Smooth muscle cell (in vitro differentiated cells): ENCODE measurements at regions not wholly inside any gene's neighbourhood (a gene's known extent, or its start where the extent isn't known, plus 50 kb on each side); places are given as distances from the start of the nearest gene placed in this dataset.

Experiments used
- DNase-seq: peaks from one replicate; lab custom pipeline; 2025; ENCODE audit not compliant: unreplicated experiment; lab: John Stamatoyannopoulos, UW
- H2AFZ ChIP-seq: fragments of 200-600 bp; sonication (generic); 2 replicates; pipeline ENCODE4 v1.6.0; 2016; ENCODE audit warnings: antibody characterized with exemption, low read depth, mild to moderate bottlenecking
- H3F3A ChIP-seq: fragments of 200-600 bp; sonication (generic); 2 replicates; pipeline ENCODE4 v1.6.0; 2017; ENCODE audit warnings: antibody characterized with exemption, low read depth
- H3K27ac ChIP-seq: fragments of 200-600 bp; sonication (generic); 2 replicates; pipeline ENCODE4 v1.5.1; 2016; ENCODE audit warnings: low read depth, mild to moderate bottlenecking
- H3K27me3 ChIP-seq: fragments of 200-600 bp; sonication (generic); 2 replicates; pipeline ENCODE4 v1.6.1; 2016; ENCODE audit warnings: low read depth, mild to moderate bottlenecking
- H3K36me3 ChIP-seq: fragments of 200-600 bp; sonication (generic); 2 replicates; pipeline ENCODE4 v1.5.1; 2016; ENCODE audit warnings: low read depth
- H3K4me1 ChIP-seq: fragments of 200-600 bp; sonication (generic); 2 replicates; pipeline ENCODE4 v1.5.1; 2016; ENCODE audit warnings: low read depth
- H3K4me2 ChIP-seq: fragments of 200-600 bp; sonication (generic); 2 replicates; pipeline ENCODE4 v1.6.0; 2016; ENCODE audit warnings: mild to moderate bottlenecking
- H3K4me3 ChIP-seq: fragments of 200-600 bp; sonication (generic); 2 replicates; pipeline ENCODE4 v1.5.1; 2016; ENCODE audit warnings: mild to moderate bottlenecking
- H3K79me2 ChIP-seq: fragments of 200-600 bp; sonication (generic); 2 replicates; pipeline ENCODE4 v1.6.0; 2016; ENCODE audit warnings: low read depth, mild to moderate bottlenecking
- H3K9ac ChIP-seq: fragments of 200-600 bp; sonication (generic); 2 replicates; pipeline ENCODE4 v1.6.0; 2016; ENCODE audit warnings: low read depth
- H3K9me3 ChIP-seq: fragments of 200-600 bp; sonication (generic); replicated peaks from 2 replicates; pipeline ENCODE4 v1.5.1; 2016; ENCODE audit warnings: low read depth
- H4K20me1 ChIP-seq: fragments of 200-600 bp; sonication (generic); 2 replicates; pipeline ENCODE4 v1.6.0; 2016; ENCODE audit warnings: low read depth
- WGBS: methylation state at CpG from one replicate; pipeline ENCODE4 v1.1.7; 2016; ENCODE audit warnings: low lambda C conversion rate; 5-methylcytosine and 5-hydroxymethylcytosine counted together
- TF ChIP-seq, protein P1 (sequence below): fragments of 200-600 bp; sonication (generic); IDR thresholded peaks from 2 replicates; pipeline ENCODE4 v1.5.1; 2017; ENCODE audit warnings: borderline replicate concordance, mild to moderate bottlenecking, antibody characterized with exemption; ENCODE audit not compliant: insufficient read depth, poor library complexity, severe bottlenecking

GRCh38 chr12:19659501-19659900, 220.2 kb downstream of the AEBP2 start:
- H3K79me2 ChIP-seq: no peaks in the 10 kb centered on the region
- H3K36me3 ChIP-seq: no peaks in the 10 kb centered on the region
- WGBS: 91% methylated on average over 2 of the region's 2 CpGs
- H3K4me2 ChIP-seq: no peak overlapping the region
- no peaks in the 10 kb centered on the region for H3K4me1 ChIP-seq
- no peak overlapping the region for H3K9ac ChIP-seq
- no peaks in the 10 kb centered on the region for H3K27me3 ChIP-seq
- no peaks in the 10 kb centered on the region for H3F3A ChIP-seq
- H3K4me3 ChIP-seq: no peak overlapping the region
- no peak for DNase-seq
- H4K20me1 ChIP-seq: no peaks in the 10 kb centered on the region
- H3K27ac ChIP-seq: no peak overlapping the region
- H3K9me3 ChIP-seq: no peaks in the 10 kb centered on the region
- TF ChIP-seq, protein P1, sequence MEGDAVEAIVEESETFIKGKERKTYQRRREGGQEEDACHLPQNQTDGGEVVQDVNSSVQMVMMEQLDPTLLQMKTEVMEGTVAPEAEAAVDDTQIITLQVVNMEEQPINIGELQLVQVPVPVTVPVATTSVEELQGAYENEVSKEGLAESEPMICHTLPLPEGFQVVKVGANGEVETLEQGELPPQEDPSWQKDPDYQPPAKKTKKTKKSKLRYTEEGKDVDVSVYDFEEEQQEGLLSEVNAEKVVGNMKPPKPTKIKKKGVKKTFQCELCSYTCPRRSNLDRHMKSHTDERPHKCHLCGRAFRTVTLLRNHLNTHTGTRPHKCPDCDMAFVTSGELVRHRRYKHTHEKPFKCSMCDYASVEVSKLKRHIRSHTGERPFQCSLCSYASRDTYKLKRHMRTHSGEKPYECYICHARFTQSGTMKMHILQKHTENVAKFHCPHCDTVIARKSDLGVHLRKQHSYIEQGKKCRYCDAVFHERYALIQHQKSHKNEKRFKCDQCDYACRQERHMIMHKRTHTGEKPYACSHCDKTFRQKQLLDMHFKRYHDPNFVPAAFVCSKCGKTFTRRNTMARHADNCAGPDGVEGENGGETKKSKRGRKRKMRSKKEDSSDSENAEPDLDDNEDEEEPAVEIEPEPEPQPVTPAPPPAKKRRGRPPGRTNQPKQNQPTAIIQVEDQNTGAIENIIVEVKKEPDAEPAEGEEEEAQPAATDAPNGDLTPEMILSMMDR: no peak
- H2AFZ ChIP-seq: no peak overlapping the region

DNA sequence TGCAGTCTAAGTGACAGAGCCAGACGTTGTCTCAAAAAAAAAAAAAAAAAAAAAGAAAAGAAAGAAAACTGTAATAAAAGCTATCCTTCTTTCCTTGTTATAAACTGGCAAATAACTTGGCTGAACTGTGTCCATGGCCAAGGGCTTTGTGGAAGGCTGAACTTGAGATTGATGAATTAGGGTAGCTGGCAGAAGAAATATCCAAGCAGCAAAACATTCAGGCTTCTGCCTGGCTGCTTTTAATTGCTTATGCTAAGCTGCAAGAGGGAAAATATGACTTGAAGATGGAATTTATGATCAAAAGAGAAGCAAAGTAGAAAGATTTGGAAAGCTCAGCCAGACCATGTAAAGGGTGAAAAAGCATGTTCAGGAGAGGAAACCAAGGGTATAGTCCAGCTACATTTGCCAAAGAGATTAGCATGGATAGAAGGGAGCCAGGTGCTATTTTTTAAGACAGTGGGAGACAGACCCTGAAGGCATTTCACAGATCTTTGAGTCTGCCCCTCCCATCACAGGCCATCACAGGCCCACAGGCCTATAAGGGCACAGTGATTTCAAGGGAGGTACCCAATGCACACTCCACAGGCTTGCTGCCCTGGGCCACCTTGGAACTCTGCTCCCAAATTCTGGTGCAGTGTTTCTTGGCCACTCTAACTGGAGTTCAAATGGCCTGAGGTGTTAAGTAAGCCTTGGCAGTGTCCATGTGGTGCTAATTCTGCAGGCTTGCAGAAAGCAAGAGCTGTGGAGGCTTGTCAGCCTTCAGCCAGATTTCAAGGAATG, 226.0 kb downstream of the AEBP2 start:
- Histone ChIP-seq H3K27me3 (no peaks in the 10 kb centered on the region), H3K36me3 (no peaks in the 10 kb centered on the region), H3F3A (no peaks in the 10 kb centered on the region), H3K79me2 (no peaks in the 10 kb centered on the region), H3K4me1 (no peaks in the 10 kb centered on the region), H2AFZ (no peak overlapping the region), H3K4me3 (no peak overlapping the region), H4K20me1 (no peaks in the 10 kb centered on the region), H3K4me2 (no peak overlapping the region), H3K9ac (no peak overlapping the region), H3K9me3 (no peaks in the 10 kb centered on the region), H3K27ac (no peak overlapping the region)
- DNase-seq: no peak
- TF ChIP-seq, protein P1: no peak
- 86% methylated on average over 1 of the region's 1 CpG for WGBS

GRCh38 chr12:19666070-19666469, 226.8 kb downstream of the AEBP2 start:
- Histone ChIP-seq H3K9ac (no peak overlapping the region), H3K36me3 (no peaks in the 10 kb centered on the region), H3K79me2 (no peaks in the 10 kb centered on the region), H3K4me3 (no peak overlapping the region), H3K27me3 (no peaks in the 10 kb centered on the region), H3K9me3 (no peaks in the 10 kb centered on the region), H3K4me2 (no peak overlapping the region), H3K4me1 (no peaks in the 10 kb centered on the region), H3K27ac (no peak overlapping the region), H2AFZ (no peak overlapping the region), H3F3A (no peaks in the 10 kb centered on the region), H4K20me1 (no peaks in the 10 kb centered on the region)
- TF ChIP-seq, protein P1: no peak
- DNase-seq: no peak

DNA sequence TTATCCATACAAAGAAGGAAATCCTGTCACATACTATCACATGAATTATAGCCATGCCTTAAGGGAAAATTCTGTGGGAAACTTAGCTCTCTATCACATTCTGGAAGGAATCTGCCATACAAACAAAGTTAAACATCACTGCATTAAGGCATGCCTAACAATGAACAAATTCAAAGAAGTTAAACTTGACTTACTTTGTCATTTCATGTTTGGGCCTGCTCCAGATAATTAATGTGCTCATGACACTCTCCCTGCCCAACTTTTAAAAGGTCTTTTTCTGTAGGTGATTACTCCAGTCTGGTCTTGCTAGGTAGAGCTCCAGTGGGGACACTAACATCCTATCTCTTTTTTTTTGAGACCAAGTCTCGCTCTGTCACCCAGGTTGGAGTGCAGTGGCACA, 230.5 kb downstream of the AEBP2 start:
- Histone ChIP-seq H3K79me2 (no peaks in the 10 kb centered on the region), H3K9ac (no peak overlapping the region), H4K20me1 (no peaks in the 10 kb centered on the region), H3K4me1 (no peaks in the 10 kb centered on the region), H3K4me2 (no peak overlapping the region), H2AFZ (no peak overlapping the region), H3K4me3 (no peak overlapping the region), H3K9me3 (no peaks in the 10 kb centered on the region), H3K27me3 (no peaks in the 10 kb centered on the region), H3K36me3 (no peaks in the 10 kb centered on the region), H3K27ac (peak overlapping the region; percentile 26), H3F3A (no peaks in the 10 kb centered on the region)
- TF ChIP-seq, protein P1: no peak
- DNase-seq: no peak
- 68% methylated on average over 1 of the region's 1 CpG for WGBS
